NCI-H345 treated with DMSO at 0.1 percent for 48 hours (cell line): ENCODE measurements at regions not wholly inside any gene's neighbourhood (a gene's known extent, or its start where the extent isn't known, plus 50 kb on each side); places are given as distances from the start of the nearest gene placed in this dataset.
"Not testable (repeated sequence)": the region's sequence is repeated elsewhere in the genome, so short reads cannot be mapped to it uniquely, and the experiment has no call there.

ENCODE experiments used
- DNase-seq: peaks from one replicate; lab custom pipeline; 2025; ENCODE audit not compliant: unreplicated experiment; lab: John Stamatoyannopoulos, UW

DNA sequence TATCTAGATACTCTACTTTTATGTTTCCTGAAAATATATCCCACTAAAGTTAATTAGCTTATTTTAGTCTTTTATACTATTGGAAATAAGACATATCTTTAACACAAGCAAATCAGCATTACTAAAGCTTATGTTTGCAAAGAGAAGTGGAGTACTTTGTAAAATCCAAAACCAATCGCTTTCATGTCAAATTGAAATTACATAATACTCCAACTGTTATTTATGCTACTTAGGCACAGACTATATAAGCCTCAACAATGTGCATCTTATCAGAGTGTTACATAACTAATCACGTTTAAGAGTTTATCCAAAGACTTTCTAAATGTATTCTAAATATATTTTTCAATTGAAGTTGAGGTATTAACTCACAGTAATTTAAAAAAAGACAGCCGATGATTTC is 200.0 kb downstream of the PCDH20 start:
- DNase-seq, result no peak

DNA sequence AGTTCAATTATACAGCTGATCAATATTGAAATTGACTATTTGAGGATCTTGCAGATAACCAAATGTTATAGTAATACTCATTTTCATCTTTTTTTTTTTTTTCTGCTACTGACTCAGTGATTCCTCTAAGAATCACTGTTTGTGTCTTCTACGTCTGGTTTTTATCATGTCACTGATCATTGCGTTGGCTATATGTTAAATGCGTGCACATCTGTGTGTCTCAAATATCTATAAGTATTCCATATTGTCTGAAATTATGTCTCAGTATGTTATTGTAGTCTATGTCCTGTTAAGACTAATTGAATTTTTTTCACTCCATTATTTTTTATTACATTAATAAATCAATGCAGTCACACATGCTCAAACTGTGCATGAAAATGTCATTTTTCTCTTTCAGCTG is 200.5 kb downstream of the PCDH20 start:
- DNase-seq, result no peak

DNA sequence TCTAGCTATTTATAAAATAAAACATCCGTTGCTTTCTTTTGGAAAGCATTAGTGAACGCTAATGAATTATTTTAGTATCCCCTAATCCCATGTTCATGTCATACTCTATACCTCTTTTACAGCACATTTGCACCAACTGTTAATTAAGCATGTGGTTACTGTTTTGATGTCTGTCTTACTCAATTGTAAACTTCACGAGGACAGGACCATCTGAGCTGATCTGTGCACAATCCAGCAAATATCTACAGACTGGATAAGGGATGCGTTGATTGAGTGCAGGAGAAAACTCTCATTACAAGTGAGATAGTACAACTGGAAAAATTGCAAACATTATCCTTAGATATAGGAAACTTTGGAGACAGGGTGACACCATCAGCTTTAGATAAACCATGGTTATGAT is 201.1 kb downstream of the PCDH20 start:
- DNase-seq, result no peak

DNA sequence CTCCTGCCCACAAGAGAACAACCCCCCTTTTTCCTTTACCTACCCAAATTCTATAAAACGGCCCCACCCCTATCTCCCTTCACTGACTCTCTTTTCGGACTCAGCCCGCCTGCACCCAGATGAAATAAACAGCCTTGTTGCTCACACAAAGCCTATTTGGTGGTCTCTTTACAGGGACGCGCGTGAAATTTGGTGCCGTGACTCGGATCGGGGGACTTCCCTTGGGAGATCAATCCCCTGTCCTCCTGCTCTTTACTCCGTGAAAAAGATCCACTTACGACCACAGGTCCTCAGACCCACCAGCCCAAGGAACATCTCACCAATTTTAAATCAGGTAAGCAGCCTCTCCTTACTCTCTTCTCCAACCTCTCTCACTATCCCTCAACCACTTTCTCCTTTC is 209.8 kb downstream of the PCDH20 start:
- not testable (repeated sequence) for DNase-seq

DNA sequence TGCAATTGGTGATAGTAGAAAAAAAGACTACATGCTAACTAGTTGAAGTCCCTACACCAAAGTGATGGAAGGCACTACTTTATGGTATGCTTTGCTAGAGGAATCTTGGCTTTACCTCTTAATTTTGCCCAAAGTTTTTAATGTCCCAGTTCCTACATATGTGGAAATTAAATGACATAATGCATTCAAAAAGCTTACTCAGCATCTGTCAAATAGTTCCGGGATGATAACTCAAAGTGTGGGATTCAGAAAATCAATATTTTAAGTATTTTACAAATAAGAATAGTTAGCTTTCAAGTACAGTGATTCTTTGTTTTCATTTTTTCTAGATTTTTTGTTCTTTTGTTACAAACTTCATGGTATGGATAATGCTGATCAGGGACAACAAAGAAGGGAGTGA is 211.6 kb downstream of the PCDH20 start:
- no peak for DNase-seq

DNA sequence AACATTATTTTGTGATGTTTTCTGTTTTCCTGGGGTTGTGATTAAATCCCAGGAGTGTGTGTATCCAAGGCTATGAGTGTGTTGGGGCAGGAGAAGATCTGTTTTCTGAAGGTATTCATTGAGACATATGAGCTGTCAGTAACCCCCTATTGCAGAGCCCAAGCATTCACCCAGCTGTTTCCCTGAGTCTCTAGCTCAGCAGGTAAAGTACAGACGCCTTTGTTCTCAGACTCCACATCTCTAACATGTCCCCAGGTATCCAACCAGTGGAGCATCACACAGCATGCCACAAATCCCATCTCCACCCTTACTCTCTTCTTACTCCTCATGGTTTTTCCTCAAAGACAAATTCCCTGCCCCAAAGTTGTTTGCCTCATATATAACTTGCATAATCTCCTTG is 213.6 kb downstream of the PCDH20 start:
- DNase-seq, result no peak

DNA sequence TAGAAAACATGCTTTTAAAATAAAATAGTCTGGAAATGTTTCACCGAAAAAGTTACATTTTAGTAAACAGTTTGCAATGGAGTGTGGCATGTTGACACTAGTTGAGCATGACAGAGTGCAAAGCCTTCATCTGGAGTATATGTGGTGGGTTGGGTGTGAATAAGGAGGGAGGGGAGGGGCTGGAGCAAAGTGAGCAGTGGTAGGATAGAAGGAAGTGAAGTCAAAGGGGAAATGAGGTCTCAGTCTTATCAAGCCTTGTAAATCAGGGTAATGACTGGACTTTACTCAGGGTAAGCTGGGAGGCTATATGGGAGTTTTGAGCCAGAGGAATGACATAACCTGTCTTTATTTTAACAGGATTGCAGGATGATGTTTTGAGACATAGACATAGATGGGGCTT is 222.8 kb downstream of the PCDH20 start:
- no peak for DNase-seq

DNA sequence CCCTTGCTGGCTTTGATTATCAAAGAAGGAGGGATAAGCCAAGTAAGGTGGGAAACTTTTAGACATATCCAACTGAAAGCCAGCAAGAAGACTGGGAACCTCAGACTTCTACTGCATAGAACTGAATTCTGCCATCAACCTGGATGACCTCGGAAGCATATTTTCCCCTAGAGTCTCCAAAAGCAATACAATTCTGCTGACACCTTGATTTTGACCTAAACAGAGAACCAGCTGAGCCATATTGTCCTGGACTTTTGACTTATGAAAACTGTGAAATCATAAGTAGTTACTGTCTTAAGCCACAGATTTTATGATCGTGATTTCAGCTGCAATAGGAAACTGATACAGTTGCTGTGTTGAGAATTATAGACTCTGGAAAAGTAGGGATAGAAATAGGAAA is 227.6 kb downstream of the PCDH20 start:
- no peak for DNase-seq

DNA sequence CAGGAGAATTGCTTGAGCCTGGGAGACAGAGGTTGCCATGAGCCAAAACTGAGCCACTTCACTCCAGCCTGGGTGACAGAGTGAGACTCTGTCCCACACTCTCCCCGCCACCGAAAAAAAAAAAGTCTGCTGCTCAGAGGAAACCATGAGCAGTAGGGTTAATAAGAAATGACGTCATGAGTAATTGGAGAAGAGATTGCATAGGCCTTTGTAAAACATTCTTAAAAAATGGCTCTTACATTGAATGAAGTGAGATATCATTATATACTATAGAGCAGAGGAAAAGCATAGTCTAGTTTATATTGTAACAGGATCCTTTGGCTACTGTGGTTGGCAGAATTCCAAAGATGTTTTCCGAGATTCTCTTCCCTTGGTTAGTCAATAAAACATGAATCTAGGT is 228.2 kb downstream of the PCDH20 start:
- DNase-seq, result peak; percentile 34

DNA sequence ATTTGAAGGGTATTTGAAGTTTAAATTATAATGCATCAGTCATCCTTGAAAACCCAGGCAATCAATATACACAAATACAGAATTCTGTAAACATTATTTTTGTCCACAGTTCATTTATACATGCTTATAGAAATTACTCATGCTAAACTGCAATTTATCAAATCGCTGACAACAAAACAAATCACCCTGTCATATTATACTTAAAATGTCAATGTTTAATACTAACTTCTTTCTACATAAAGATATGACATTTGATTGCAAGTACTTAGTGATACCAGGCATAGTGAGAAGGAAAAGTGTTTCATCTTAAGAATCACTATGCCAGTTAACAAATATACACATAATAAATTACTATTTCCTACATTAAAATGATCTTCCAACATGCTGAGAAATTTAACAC is 232.0 kb downstream of the PCDH20 start:
- DNase-seq, result no peak

DNA sequence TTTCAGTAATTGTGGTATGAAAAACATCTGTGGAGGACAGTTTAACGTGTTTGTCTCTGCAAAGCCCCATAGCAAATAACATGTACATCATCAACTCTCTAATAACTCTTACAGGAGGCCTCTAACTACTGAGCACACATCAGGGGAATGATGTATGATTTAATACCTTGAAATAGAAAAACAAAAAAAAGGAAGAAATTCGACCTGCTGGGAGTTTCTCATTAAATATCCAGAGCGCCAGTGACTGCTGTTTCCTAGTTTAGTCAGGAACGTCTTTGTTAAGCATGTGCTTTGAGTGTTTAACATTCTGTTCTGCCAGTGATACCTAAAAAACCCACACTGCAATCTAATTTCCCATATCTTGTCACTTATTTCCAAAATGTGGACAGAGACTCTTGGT is 235.4 kb downstream of the PCDH20 start:
- no peak for DNase-seq

DNA sequence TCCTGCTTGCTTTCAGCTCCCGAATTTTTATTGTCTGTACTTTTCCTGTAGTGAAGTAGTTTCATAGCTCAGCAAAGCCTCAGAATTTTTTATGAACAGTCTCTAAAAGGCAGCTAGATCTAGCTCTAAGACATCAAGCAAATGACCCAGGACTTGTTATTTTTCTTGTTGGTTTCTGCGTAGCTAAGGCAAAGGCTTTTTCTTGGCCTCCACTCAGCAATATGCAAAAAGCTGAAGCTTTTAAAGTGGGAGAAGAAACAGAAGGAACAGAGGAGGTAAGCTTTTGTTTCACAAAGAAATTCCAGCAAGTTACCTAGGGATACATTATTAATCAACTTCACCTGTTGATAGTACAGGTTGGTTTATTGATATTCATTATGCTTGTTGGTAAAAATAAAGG is 235.9 kb downstream of the PCDH20 start:
- DNase-seq, result no peak

DNA sequence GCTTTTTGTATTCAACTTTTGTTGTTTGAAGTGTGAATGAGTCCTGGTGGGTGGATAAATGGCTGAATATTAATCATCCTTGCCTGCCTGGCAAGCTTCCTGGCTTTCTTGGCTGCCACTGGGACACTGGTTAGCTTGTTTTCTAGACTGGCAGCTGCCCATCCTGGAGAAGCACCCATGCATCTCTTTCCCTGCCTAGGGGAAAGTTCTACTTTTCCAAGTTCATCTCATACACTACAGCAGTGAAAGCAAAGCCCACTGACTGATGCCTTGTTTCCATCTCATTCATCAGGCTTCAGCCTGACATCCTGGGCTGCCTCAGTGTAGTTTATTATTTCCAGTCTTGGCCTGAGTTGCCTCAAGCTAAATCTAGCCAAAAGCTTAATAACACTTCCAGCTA is 244.8 kb downstream of the PCDH20 start:
- DNase-seq, result no peak

DNA sequence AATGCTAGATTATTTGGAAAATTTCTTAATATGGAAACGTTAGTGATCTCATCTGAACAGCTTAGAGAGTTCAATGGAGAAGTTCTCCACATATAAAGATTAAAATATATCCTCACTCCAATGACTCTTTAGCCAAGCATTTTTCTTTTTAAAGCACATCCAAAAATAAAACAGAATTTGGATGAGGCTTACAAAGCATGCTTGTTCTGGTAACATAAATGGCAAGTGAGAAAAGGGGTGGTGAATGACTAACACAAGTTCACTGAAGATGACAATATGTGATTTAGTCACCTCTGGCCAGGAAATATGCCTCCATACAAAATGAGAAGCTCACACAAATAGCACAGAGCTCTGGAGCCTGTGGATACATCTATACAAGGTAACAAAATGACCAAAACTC is 253.0 kb downstream of the PCDH20 start:
- DNase-seq, result no peak

DNA sequence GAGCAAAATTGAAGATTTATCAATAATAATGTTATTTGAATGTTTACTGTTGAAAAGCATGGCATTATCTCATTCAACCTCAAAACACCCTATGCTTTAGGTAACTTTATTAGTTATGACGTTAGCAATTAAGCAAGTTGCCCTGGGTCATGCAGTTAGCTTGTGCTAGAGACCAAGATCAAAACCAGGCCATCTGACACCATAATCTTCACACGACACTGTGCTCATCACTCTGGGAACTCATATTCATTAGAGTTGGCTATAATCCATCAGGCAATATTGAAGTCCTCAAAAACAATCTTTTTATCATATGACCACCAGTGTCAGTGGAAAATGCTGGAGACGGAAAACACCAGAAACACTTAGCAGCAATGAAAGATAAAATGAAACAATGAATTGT is 253.5 kb downstream of the PCDH20 start:
- DNase-seq, result no peak

DNA sequence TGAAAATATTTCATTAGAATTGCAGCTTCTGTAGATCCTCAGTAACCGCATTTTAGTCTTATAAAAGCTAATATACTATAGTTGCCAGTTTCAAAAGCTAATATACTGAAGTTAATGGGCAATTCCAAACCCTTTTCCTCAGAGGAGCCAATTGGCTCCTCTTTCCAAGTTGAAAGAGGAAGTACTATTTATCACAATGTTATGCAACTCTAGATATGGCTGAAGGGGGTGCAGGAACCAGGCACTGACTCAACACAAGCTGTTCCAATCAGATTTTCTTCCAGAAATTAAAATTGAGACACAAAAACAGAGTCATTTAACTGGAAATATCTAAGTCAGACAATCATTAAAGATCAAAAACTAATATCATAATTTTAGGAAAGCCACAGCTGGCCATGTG is 258.9 kb downstream of the PCDH20 start:
- no peak for DNase-seq

DNA sequence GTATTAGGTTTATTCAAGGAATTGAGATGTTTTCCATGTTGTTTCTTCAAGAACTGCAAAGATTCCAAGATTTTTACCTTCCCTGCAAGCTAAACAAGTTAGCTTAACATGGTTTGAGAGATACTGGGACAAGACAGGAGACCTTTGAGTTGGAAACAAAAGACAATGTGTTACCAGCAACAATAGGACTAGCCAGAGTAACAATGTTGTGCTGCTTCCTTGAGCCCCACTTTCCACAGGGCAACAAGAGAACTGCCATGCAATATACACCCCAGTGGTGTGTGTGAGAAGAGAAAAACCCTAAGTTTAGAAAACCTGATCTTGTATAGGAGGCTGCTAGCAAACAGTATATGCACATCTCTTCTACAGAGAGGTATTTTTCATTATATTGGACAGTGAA is 264.6 kb downstream of the PCDH20 start:
- DNase-seq, result no peak

DNA sequence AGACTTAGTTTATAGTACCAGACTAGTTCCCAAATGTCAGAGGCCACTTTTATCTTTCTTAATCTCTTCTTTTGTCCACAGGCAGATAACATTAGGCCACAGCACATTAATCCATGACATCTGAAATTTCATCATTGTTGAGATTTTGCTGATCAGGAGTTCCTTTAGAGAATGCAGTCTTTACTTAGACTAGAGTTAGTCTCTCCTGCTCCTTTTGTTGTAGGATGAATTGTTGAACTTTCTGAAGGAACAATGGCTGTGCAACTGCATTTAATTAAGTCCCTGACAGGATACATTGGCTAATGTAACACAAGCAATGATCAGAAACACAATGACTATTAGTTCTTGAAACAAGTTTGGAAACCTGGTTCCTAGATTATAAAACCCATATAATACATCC is 266.3 kb downstream of the PCDH20 start:
- no peak for DNase-seq

DNA sequence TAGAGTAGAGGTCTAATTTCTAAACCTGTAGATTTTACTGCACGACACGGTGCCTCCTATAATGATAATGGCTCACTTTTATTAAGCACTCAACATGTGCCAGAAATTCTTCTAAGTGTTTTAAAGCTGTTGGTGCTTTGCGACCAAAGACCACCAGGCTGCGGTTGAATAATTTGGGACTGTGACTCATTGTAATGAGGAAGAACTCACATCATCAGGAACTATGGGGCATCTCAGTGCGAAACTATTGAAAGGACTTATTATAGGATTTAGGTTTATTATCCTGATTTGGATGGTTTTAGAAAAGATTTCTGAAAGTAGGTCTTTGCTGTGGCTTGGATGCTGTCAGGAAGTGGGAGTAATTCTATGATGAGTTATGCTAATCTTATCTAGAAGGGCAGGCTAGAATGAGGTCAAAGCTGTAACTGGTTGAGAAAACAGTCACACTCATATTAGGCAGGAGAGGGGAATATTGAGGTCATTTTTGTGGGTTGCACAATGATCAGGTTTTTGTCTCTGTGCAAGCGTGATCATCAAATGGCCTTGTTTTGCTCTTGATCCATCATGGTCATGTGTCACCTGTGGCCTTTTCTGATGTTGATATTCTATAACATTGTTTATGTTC is 266.8 kb downstream of the PCDH20 start:
- DNase-seq, result no peak

DNA sequence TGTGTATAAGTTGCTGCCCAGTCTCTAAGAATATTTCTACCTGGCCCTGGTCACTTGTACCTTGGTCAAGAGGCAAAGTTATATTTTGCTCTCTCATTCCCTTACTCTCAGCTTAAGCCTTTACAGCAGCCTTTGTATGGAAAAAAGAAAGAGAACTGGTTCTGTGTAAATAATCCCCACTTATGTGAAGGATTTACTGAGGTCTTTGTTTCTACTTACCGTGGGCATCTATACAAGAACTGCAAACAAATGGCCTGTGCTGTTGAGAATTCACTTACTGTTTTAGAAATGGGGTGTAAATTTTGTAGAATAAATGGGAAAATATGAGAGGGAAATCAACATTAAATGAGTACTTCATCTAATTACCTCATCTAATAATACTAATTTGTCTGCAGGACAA is 267.4 kb downstream of the PCDH20 start:
- no peak for DNase-seq

DNA sequence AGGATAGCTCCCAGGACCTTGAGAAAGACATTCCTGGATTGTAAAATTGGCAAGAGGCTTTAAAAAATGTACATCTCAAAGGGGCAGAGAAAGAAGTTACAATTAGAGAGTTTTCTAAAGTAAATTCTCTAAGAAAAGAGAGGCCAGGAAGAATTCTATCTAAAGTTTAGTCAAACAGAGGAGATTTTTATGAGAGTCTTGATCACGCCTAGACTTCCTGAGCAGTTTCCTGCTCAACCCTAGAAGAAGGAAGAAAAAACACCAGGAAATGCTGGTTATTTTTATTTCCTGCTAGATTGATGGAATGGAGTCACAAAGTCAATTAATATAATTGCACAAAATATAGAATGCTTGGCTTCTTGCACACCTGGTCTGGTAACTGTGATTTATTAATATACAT is 269.1 kb downstream of the PCDH20 start:
- DNase-seq, result no peak

DNA sequence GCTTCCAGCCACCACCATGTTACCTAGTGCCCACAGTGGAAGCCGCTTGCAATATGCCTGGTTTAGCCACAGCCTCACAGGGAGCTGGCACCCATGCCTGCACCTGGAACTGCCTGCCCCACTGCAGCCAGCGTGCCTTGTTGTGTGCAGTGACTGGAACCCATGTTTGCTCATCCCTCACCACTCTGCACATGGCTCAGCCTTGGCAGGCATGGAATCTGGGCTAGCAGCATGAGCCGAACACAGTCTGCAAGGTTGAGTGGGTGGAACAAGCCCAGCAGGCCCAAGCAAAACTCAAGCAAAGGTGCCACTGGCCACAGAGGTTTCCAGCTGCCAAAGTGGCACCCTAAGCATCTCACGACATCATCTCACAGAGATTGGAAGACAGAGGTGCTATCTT is 269.5 kb downstream of the PCDH20 start:
- DNase-seq, result no peak

DNA sequence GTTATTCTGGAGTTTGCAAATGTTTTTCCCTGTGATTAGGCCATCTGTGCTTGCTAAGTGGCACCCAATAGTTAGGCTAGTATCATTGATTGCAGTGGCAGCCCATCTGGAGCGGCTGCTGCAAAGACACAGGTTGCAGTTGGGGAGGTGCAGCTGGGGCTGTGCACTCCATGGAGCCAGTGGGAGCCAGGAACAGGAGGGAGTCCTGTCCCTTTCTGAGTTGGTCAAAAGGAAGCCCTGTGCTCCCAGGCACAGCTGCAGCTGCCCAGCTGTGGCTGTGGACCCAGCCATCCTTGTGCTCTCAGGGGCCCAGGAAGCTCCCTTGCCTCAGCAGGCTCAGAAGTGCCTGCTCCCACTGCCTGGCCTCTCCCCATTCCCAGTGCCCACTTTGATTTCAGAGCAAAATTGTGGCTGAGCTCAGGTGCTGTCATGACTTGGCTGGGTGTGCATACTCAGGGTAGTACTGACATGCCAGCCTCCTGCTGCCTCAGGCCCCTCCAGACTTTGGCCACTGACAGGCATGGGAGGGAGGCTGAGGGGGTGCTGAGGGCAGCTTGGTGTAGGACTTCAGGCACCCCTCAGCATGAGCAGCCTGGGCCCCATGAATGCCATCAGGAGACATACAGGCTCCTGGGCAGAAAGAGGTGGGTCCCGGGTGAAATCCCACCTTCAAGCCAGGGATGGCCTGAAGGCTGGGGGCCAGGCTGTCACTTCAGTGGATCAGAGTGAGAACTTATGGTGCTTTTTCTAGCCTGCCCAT is 270.6 kb downstream of the PCDH20 start:
- DNase-seq, result no peak
